ENCODE measurements at regions not wholly inside any gene's neighbourhood (a gene's known extent, or its start where the extent isn't known, plus 50 kb on each side); places are given as distances from the start of the nearest gene placed in this dataset.

- intact Hi-C loops (cut with micrococcal nuclease; ENCODE audit: unreplicated experiment) = no loop called here
- ChIA-PET POLR2A (no interaction called here), CTCF (no interaction called here)
- no peak for ATAC-seq
- DNase-seq (ENCODE audit: low read depth, low spot score) = no peak
- H3K4me1 ChIP-seq (ENCODE audit: control insufficient read depth, insufficient read depth, low read length) = no peaks in the 10 kb centered on the region
- no peaks in the 10 kb centered on the region for H3K36me3 ChIP-seq (ENCODE audit: control insufficient read depth, insufficient read depth, low read length)
- no peak overlapping the region for H3K27ac ChIP-seq (ENCODE audit: low read length)
- no TSS peak for BruUV-seq (replicated peaks)
- in situ Hi-C loops (cut with HindIII; ENCODE audit: low pct_unique_long_range_greater_than_20kb, low sequenced_read_pairs) = no loop called here
- no peak overlapping the region for H3K4me3 ChIP-seq (ENCODE audit: low read depth in 2 of 2, low read length in 2 of 2)
- no peaks in the 10 kb centered on the region for H3K9me3 ChIP-seq (ENCODE audit: control insufficient read depth, insufficient read depth, low read depth, low read length)
- TF ChIP-seq TCF7L2 (IDR thresholded peaks at IDR 0.05; ENCODE audit: low read depth, low read length) (no peak), CTCF (IDR thresholded peaks at IDR 0.05) (no peak), REST (IDR thresholded peaks at IDR 0.05; ENCODE audit: insufficient read depth in 1 of 2, low read depth in 2 of 2, low read length in 1 of 2) (no peak), POLR2AphosphoS5 (IDR thresholded peaks at IDR 0.05; ENCODE audit: low read depth, low read length) (no peak), SIN3A (IDR thresholded peaks at IDR 0.05; ENCODE audit: borderline replicate concordance, insufficient read depth, low read depth, low read length) (no peak)
- peaks cover 3% of the 10 kb centered on the region; the same call in 1 of the 2 replicates for H3K27me3 ChIP-seq (ENCODE audit: control insufficient read depth, insufficient read depth, low read length)
These were observed 113.0 kb downstream of the DYRK2 start for GRCh38 chr12:67761566-67761965.

DNA sequence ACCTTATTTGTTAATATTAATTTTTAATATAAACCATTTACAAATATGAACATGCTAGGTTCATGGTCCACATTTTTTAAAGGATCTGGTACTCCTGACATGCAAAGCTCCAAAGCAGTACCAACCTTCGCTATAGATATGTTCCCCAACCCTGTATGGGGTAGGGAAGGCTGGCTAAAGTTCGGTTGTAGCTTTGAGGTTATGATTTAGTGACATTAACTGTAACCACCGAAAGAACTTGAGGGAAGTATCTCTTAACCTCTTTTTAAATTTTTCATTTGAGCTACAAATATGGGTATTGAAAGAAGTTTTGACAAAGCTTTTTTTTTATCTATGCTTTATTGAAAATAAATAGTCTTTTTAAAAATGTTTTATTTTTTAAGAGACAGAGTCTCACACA, 115.5 kb downstream of the DYRK2 start:
- Histone ChIP-seq H3K4me1 (ENCODE audit: control insufficient read depth, insufficient read depth, low read length) (no peaks in the 10 kb centered on the region), H3K36me3 (ENCODE audit: control insufficient read depth, insufficient read depth, low read length) (no peaks in the 10 kb centered on the region), H3K27me3 (ENCODE audit: control insufficient read depth, insufficient read depth, low read length) (no peaks in the 10 kb centered on the region), H3K4me3 (ENCODE audit: low read depth in 2 of 2, low read length in 2 of 2) (no peak overlapping the region), H3K27ac (ENCODE audit: low read length) (no peak overlapping the region), H3K9me3 (ENCODE audit: control insufficient read depth, insufficient read depth, low read depth, low read length) (no peaks in the 10 kb centered on the region)
- ChIA-PET CTCF (no interaction called here), POLR2A (no interaction called here)
- DNase-seq (ENCODE audit: low read depth, low spot score) = no peak
- in situ Hi-C loops (cut with HindIII; ENCODE audit: low pct_unique_long_range_greater_than_20kb, low sequenced_read_pairs) = no loop called here
- no peak for ATAC-seq
- BruUV-seq (replicated peaks) = no TSS peak
- no peak for TF ChIP-seq REST (IDR thresholded peaks at IDR 0.05; ENCODE audit: insufficient read depth in 1 of 2, low read depth in 2 of 2, low read length in 1 of 2)
- TF ChIP-seq TCF7L2 (IDR thresholded peaks at IDR 0.05; ENCODE audit: low read depth, low read length) = no peak
- TF ChIP-seq SIN3A (IDR thresholded peaks at IDR 0.05; ENCODE audit: borderline replicate concordance, insufficient read depth, low read depth, low read length) = no peak
- TF ChIP-seq CTCF (IDR thresholded peaks at IDR 0.05) = no peak
- TF ChIP-seq POLR2AphosphoS5 (IDR thresholded peaks at IDR 0.05; ENCODE audit: low read depth, low read length) = no peak
- intact Hi-C loops (cut with micrococcal nuclease; ENCODE audit: unreplicated experiment) = no loop called here
